Activated B cell treated with CpG ODN at 0.5 μM for 24 hours (primary cell): ENCODE measurements at regions not wholly inside any gene's neighbourhood (a gene's known extent, or its start where the extent isn't known, plus 50 kb on each side); places are given as distances from the start of the nearest gene placed in this dataset.

Source experiments
- ATAC-seq: fragments of 200-7000 bp; cut with Tn5 transposase; one replicate; pipeline ENCODE4 v1.10.0; 2021; ENCODE audit warnings: low read depth, mild to moderate bottlenecking, moderate library complexity
- CTCF ChIA-PET: fragments of 350-600 bp; sonication (Branson Sonifier 250); formaldehyde crosslinking; loops from one replicate; lab custom pipeline; 2021; ENCODE audit warnings: antibody characterized with exemption; lab: Charles Lee
- POLR2A ChIA-PET: fragments of 350-600 bp; sonication (Branson Sonifier 250); formaldehyde crosslinking; loops from one replicate; lab custom pipeline; 2021; ENCODE audit warnings: antibody characterized with exemption; lab: Charles Lee
- DNase-seq: peaks from one replicate; pipeline ENCODE4 v3.0.0; 2022
- H3K27ac Mint-ChIP-seq: one replicate; pipeline ENCODE4 v1.8.0; 2020; ENCODE audit warnings: mixed read lengths
- H3K27me3 Mint-ChIP-seq: one replicate; pipeline ENCODE4 v1.8.0; 2021; ENCODE audit warnings: mixed read lengths
- H3K36me3 Mint-ChIP-seq: one replicate; pipeline ENCODE4 v1.8.0; 2021; ENCODE audit warnings: low read depth, mixed read lengths
- H3K4me1 Mint-ChIP-seq: one replicate; pipeline ENCODE4 v1.8.0; 2021; ENCODE audit warnings: mixed read lengths
- H3K4me3 Mint-ChIP-seq: one replicate; pipeline ENCODE4 v1.8.0; 2020; ENCODE audit warnings: mild to moderate bottlenecking, mixed read lengths
- H3K9me3 Mint-ChIP-seq: one replicate; pipeline ENCODE4 v1.8.0; 2020; ENCODE audit warnings: mixed read lengths
- intact Hi-C: fragments of 100-400 bp; cut with micrococcal nuclease; formaldehyde crosslinking; loops from one replicate; pipeline ENCODE4 v1.15.1; 2024
- TF ChIP-seq, protein P1 (sequence below): fragments of 200-600 bp; IDR thresholded peaks from one replicate; pipeline ENCODE4 v1.8.0; 2022; ENCODE audit warnings: antibody characterized with exemption, mild to moderate bottlenecking

DNA sequence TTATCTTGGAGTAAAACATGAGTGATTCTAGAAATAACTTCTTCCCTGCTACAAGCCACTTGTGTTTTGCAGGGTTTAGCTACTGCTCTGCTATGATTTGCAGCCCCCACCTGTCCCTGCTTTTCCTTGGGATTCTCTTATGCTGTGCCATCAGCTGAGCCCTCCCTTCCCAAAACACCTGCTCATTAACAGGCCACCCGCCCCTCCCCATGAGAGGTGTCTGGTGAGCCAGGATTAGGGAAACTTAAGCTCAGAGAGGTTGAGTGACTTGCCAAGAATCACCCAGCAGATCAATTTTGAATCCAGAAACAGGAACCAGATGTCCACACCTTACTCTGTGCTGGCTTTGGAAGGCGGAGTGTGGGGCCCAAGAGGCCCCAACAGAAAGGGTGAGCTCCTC, 111.7 kb upstream of the CXCL14 start:
- Mint-ChIP-seq H3K9me3 (no peaks in the 10 kb centered on the region), H3K4me1 (no peaks in the 10 kb centered on the region), H3K4me3 (no peak overlapping the region), H3K27me3 (peaks cover 12% of the 10 kb centered on the region), H3K36me3 (no peaks in the 10 kb centered on the region), H3K27ac (no peak overlapping the region)
- DNase-seq (no peak), ATAC-seq (no peak)
- POLR2A ChIA-PET: no interaction called here
- CTCF ChIA-PET: no interaction called here
- intact Hi-C loops: no loop called here
- TF ChIP-seq, protein P1, sequence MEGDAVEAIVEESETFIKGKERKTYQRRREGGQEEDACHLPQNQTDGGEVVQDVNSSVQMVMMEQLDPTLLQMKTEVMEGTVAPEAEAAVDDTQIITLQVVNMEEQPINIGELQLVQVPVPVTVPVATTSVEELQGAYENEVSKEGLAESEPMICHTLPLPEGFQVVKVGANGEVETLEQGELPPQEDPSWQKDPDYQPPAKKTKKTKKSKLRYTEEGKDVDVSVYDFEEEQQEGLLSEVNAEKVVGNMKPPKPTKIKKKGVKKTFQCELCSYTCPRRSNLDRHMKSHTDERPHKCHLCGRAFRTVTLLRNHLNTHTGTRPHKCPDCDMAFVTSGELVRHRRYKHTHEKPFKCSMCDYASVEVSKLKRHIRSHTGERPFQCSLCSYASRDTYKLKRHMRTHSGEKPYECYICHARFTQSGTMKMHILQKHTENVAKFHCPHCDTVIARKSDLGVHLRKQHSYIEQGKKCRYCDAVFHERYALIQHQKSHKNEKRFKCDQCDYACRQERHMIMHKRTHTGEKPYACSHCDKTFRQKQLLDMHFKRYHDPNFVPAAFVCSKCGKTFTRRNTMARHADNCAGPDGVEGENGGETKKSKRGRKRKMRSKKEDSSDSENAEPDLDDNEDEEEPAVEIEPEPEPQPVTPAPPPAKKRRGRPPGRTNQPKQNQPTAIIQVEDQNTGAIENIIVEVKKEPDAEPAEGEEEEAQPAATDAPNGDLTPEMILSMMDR: no peak

DNA sequence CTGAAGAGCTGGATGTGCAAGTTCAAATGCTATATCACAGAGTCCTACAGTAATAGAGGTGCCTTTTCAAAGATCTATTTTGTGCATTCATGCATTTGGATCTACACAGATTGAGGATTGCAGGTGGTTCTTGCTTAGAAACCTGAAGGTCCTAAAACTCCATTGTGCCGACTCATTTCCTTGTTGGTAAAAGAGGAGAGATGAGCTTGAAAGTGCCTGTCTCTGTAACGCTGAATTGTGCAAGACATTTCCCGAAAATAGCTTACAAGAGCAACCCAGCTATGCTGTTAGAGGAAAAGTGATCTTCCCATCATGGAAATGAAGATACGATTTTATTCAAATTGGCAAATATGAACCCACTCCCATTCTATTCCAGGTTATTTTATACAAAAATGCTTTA, 110.7 kb upstream of the CXCL14 start:
- Mint-ChIP-seq H3K27ac (no peak overlapping the region), H3K4me3 (no peak overlapping the region), H3K27me3 (peaks cover 12% of the 10 kb centered on the region), H3K9me3 (no peaks in the 10 kb centered on the region), H3K36me3 (no peaks in the 10 kb centered on the region), H3K4me1 (no peaks in the 10 kb centered on the region)
- no peak for DNase-seq
- POLR2A ChIA-PET: no interaction called here
- CTCF ChIA-PET: no interaction called here
- TF ChIP-seq, protein P1: no peak
- intact Hi-C loops: no loop called here
- no peak for ATAC-seq

DNA sequence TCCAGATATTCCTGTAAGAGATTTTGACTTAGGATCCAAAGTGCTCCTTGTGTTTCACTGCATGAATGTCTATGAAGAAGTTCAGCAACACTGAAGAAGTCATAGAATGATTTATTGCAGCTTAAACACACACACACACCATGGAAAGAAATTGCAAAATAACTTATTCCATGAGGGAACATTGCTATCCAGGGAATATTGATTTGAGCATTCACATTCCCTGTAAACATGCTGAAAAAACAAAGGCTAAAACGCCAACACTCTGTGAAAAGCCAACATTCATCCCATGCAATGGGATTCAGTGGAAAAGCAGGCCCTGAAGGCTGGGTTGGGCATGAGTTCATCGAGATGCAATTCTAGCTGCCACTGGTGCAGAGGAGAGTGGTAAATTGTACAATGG, 109.6 kb upstream of the CXCL14 start:
- ChIA-PET CTCF (no interaction called here), POLR2A (no interaction called here)
- no peak overlapping the region for H3K27ac Mint-ChIP-seq
- ATAC-seq: no peak
- H3K27me3 Mint-ChIP-seq: peaks cover 12% of the 10 kb centered on the region
- TF ChIP-seq, protein P1: no peak
- DNase-seq: no peak
- H3K36me3 Mint-ChIP-seq: no peaks in the 10 kb centered on the region
- intact Hi-C loops: no loop called here
- H3K4me1 Mint-ChIP-seq: no peaks in the 10 kb centered on the region
- H3K9me3 Mint-ChIP-seq: no peaks in the 10 kb centered on the region
- no peak overlapping the region for H3K4me3 Mint-ChIP-seq

DNA sequence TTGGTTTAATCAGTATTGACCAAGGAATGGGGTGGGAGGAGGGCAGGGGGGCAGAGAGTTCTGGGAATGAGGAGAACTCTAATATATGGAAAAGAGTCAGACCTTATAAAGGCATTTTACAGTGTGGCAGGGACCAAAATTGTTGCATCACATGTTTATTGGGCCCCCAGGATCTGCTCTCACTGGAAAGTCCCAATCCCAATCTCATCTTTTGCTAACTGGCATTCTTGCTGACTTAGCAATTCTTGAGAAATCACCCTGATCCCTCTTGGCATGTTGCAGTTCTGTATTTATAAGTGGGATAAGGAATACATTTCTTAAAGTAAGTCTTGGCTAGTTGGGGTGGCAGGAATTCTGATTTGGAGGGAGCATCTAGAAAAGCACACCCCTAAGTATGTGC, 104.4 kb upstream of the CXCL14 start:
- TF ChIP-seq, protein P1: no peak
- POLR2A ChIA-PET: no interaction called here
- H3K36me3 Mint-ChIP-seq: no peaks in the 10 kb centered on the region

DNA sequence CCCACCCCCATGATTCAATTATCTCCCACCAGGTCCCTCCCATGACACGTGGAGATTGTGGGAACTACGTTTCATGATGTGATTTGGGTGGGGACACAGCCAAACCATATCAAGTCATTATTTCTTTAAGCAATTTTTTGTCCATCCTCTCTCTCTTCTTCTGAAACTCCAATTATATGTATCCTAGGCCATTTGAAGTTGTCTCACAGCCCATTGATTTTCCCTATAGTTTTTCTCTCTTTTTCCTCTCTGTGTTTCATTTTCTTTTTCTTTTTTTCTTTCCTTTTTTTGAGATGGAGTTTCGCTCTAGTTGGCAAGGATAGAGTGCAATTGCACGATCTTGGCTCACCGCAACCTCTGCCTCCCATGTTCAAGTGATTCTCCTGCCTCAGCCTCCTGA, 101.9 kb upstream of the CXCL14 start:
- Mint-ChIP-seq H3K27ac (no peak overlapping the region), H3K4me3 (no peak overlapping the region), H3K36me3 (no peaks in the 10 kb centered on the region), H3K9me3 (peaks cover 35% of the 10 kb centered on the region), H3K4me1 (no peaks in the 10 kb centered on the region), H3K27me3 (peaks cover 4% of the 10 kb centered on the region)
- intact Hi-C loops: no loop called here
- POLR2A ChIA-PET: no interaction called here
- no peak for ATAC-seq
- DNase-seq: no peak
- CTCF ChIA-PET: no interaction called here
- TF ChIP-seq, protein P1: no peak

More for the DNA sequence above, 104.4 kb upstream of the CXCL14 start:
- Mint-ChIP-seq H3K27me3 (peaks cover 6% of the 10 kb centered on the region), H3K27ac (no peak overlapping the region), H3K4me1 (no peaks in the 10 kb centered on the region), H3K4me3 (no peak overlapping the region), H3K9me3 (peaks cover 14% of the 10 kb centered on the region)
- intact Hi-C loops: no loop called here
- CTCF ChIA-PET: no interaction called here
- ATAC-seq: no peak
- no peak for DNase-seq
